ENCODE measurements at regions not wholly inside any gene's neighbourhood (a gene's known extent, or its start where the extent isn't known, plus 50 kb on each side); places are given as distances from the start of the nearest gene placed in this dataset.

DNA sequence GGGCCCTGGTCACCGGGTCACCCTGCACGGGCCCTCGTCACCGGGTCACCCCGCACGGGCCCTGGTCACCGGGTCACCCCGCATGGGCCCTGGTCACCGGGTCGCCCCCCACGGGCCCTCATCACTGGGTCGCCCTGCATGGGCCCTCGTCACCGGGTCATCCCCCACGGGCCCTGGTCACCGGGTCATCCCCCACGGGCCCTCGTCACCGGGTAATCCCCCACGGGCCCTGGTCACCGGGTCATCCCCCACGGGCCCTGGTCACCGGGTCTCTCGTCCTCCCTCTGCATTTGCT, 77.6 kb downstream of the RIPK4 start:
- DNase-seq (ENCODE audit: low read depth in 2 of 2), result no peak

DNA sequence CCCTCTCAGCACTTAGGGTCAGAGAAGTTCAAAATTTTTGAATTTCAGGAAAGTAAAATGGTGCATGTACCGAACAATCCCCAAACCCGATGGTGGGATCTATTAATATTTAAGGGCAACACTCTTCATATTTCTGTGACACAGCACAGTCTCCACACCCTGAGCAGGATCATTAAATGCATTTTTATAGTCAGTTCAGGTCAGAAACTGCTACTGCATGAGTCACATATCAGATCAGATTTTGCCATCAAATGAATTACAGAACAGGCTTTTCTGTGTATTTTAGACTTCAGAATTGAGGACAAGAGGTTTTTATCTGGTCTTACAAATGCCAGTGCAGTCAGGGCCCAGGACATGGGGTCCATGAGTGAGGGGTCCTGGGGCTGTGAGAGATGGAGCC, 79.2 kb downstream of the RIPK4 start:
- no peak for DNase-seq (ENCODE audit: low read depth in 2 of 2)

DNA sequence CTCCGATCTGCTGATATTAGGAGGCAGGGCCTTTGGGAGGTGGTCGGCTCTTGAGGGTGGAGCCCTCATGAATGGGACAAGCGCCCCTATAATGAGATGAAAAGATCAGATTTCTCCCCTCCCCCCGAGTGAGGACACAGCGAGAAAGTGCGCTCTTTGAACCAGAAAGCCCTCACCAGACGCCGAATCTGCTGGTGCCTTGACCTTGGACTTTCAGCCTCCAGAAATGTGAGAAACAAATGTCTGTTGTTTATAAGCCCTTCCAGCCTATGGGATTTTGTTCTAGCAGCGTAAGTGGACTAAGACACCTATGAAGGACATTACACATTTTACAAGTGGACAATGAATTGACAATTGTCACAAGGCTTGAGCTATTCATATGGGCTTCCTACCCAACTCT, 80.2 kb downstream of the RIPK4 start:
- DNase-seq (ENCODE audit: low read depth in 2 of 2), result no peak

DNA sequence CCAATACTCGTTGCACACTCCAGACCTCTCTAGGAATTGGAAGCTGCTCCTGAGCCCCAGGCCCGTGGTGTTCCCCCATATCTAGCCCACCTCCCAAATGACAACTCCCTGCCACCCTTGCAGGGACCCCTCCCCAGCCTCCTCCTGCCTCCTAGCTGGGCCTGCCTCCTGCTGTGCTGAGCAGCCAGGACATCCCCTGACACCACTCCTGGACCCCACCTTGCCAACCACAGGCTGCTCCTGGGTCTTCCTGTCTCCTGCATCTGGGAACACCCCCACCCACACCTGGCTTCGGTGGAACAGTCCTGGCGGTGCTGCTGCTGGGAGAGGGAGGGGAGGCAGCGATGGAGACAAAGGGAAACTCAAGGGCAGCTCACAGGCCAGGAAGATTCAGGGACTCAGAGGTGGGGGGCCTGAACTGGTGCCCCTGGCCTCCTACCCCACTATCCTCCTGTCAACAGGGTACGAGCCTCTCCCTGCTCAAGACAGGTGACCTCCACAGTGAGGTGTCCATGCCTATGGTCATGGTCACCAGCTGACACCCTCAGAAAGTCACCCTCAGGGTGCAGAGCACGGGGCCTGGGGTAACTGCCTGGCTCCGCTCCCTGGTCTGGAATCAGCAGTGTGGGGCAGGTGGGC, 81.2 kb downstream of the RIPK4 start:
- DNase-seq (ENCODE audit: low read depth in 2 of 2), result no peak

DNA sequence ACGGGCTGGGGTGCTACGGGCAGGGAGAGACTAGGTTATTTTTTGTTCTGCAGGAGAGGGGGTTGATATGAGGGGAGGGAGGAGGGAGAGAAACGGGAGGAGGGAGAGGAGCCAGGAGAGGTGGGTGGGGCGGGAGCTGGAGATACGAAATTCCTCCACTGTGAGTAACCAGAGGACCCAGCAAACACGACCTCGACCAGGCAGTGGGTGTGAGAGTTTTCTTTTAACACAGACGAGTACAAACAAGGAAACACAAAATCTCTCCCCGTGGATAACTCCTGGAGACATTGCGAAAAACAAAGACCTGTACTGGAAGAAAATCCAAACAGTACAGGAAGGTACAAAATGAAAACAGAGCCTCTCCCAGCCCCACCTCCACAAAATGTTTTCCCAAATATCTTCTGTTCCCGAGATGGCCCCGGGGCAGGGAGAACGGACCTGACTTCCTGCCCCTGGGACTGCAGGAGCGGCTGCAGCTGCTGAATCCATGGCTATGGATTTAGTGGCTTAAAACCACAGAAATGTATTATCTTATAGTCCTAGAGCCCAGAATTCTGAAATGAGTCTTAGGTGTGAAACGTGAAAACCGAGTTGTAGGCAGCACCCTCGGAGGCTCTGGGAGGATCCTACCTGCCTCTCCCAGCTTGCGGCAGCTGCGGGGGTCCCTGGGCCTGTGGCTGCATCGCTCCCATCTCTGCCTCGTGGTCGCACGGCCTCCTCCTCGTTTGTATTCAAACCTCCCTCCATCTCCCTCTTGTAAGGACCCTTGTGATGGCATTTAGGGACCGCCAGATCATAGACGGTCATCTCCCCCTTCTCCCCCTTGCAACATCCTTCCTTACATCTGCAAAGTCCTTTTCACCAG, 82.2 kb downstream of the RIPK4 start:
- no peak for DNase-seq (ENCODE audit: low read depth in 2 of 2)

DNA sequence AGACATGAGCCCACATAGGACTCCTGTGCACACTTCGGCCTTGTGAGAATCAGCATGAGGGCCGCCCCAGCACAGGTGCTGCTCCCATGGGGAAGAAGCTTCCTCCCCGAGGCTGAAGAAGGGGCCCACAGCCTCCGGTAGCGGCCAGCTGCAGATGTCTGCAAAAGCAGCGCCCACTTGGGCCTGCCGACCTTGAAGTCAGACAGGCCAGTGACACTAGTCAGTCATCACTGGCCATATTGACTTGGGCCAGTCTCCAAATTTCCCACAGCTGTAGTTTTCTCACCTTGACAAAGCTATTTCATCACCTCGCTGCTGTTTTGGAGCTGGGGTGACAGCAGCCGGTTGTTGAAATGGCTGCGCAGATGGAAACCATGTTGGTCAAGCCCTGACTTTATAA, 83.0 kb downstream of the RIPK4 start:
- no peak for DNase-seq (ENCODE audit: low read depth in 2 of 2)

DNA sequence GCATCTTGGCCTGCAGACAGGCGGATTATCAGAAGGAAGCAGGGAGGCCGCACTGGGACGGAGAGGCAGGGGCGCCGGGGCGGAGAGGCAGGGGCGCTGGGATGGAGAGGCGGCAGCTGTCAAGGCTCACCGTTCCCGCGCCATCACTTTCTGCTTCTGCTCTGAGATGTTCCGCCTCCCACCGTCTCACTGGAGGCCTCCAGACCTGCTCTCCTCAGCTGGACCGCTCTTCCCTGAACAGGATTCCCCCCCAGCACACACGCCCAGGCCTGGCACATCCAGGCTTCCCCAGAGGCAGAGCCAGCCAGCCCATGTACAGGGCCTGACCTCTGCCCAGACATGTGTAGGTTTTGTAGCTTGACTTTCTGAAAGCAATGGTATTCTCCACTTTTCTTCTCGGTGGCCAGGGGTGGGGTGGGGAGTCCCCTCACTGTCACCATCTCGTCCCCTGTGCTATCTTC, 84.1 kb downstream of the RIPK4 start:
- no peak for DNase-seq (ENCODE audit: low read depth in 2 of 2)

DNA sequence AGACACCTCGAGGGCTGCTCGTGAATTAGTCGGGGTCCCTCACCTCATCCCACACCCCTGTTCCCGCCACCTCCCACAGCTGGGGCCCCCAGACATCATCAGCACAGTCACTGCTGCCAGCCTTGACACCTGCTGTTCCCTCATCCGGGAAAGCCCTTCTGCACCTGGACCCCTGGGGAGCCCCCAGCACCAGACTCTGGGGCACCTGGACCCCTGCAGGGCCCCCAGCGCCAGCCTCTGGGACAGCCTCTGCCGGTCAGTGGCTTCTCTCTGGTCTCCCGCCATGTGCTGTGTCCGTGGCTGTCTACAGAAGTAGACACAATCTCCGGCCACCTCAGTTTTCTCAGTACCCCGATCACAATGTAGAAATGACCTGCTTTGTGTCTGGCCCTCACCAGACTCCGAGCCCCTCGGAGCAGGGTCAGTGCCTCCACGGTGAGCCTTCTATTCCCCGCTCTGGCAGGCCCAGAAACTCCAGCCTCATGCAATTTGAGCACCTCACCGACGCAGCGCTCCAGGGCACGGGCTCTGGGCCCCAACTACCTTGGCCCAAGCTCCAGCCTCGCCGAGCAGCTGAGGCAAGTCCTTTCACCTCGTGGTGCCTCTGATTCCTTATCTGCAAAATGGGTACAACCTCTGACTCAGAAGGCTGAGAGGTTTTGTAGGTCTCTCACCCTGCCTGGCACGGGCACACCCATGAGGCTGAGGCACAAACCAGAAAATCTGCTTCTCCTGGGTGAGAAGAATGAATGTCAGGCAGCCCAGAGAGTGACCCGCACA, 84.7 kb downstream of the RIPK4 start:
- DNase-seq (ENCODE audit: low read depth in 2 of 2), result no peak

DNA sequence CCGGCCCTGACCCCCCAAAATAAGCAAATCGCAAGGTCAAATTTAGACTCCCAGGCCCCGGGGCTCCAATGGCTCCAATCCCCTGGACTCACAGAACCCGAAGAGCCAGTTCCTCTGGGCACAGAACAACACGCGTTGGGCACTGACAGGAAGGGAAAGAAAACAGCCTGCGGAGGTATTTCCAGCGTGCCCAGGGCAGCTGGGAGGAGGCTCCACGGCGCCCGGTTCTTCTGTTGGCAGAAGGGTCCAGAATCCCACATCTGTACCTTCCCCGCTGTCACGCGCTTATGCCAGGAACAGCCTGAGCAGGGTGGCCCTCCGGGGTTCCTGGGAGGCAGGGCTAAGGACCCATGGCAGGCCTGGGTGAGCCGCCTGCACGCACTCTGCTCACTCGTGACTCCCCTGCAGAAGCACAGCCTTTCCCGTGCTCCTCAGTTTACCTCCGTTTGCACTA, 85.5 kb downstream of the RIPK4 start:
- no peak for DNase-seq (ENCODE audit: low read depth in 2 of 2)

DNA sequence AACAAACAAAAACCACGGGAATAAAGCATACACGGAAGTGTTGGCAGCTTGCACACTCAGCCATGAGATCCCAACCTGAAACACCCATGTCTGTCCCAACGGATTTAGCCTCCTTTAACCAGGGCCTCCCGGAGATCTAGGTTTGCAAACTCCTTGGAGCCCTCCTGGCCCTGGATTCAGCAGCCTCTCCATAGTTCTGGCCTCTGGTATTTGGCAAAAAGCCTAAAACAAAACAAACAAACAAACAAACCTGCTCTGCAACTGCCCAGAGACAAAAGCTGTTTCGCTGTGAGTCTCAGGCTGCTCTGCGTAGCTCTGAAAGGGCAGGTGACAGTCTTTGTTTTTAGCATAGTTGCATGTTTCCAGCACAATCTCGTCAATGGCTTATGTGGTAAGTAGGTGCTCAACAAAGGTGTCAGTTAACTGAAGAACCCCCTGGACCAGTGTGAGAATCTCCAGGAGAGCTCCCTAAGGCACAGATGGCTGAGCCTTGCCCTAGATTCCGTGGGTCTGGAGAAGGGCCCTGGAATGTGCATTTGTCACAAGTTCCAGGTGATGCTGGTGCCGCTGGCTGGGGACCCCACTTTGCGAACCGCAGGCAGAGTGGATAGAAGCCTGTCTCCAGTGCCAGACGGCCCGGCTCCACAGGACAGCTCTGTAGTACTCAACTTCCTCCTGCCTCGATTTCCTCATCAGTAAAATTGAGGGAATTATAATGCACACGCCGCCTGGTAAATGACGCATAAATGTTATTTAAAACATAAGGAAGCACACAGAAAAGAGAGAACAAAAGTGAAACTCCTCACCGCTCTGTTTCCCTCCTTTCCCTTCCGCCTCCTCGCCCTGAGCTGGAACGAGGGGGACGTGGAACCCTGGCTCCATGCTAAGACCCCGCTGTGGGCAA, 86.2 kb downstream of the RIPK4 start:
- DNase-seq (ENCODE audit: low read depth in 2 of 2), result no peak

DNA sequence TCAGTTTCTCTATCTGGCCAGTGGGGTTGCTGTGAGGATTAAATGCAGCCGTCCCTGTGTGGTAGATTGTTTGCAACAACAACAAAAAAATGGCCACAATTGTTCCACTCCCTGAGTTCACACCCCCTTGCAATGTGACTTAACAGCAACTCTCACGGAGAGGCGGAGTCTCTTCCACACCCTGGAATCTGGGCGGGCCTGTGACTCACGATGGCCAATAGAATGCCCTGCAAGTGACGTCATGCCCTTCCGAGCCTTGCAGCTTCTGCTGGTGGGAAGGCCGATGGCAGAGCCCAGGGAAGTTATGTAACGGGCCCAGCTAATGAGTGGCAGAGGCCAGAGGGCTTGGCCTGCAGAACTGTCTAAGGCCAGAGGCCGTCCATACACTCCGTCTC, 87.9 kb downstream of the RIPK4 start:
- DNase-seq (ENCODE audit: low read depth in 2 of 2), result no peak

DNA sequence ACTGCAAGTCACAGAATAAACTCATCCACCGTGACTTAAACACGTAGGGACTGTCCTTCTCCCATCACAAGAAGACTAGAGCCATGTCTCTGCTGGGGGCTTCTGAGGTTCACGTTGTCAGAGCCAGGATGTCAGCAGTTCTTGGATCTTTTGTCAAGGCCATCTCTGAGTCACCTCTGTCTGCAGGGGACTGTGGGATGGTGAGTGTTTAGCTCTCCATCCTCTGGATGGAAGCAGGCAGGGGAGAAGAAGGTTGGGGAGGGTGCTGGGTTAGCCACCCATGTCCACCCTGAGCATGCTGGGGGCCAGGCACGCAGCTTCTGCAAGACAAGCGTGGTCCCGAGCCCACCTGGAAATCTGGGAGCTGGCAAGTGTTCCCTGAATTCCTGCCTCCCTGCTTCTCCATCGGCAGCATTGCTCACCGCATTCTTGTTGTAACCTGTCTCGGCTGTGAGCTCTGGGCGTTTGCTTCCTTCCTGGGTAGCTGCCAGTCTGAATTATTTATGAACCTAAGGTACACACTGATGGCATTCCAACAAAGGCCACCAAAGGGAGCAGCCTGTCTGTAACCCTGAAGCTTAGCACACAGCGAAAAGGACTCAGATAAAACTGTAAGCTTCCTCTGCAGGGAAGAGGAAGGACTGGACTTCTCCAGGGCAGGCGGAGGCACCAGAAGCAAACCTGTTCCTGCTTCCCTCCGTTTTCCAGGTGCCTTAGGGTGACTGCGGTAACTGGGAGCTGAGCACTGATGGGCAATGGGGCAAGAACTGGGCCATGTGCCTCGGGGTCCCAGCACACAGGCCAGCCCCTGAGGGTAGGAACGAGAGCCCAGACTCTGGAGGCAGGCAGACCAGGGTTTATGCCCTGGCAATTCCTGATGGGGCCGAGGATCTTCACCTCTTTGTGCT, 88.6 kb downstream of the RIPK4 start:
- no peak for DNase-seq (ENCODE audit: low read depth in 2 of 2)

DNA sequence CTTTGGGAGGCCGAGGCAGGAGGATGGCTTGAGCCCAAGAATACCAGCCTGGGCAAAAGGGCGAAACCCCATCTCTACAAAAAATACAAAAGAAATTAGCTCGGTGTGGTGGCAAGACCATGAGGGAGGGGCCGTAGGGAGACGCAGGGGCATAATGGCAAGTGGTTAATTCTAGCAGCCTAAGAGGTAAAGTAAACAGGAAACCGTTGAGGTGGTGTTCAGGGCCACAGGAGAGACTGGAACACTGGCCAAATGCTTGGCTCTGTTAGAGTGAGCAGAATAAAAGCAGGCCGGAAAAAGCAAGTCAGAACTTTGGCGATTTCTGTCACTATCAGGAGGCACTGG, 89.2 kb downstream of the RIPK4 start:
- DNase-seq (ENCODE audit: low read depth in 2 of 2), result no peak

DNA sequence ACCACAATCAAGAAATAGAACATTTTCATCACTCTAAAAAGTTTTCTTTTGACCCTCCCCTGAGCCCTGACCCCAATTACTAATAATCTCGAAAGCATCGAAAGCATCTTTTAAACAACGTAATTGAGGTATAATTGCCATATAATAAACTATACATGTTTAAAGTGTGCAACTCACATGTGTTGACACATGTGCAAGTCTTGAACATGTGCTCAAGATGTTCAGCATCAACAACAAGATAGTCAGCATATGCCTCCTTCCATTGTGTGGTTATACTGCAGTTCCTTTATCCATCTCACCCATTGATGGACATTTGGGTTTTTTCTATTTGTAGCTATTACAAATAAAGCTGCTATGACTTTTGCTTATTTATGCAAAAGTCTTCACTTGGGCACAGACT, 90.7 kb downstream of the RIPK4 start:
- no peak for DNase-seq (ENCODE audit: low read depth in 2 of 2)

DNA sequence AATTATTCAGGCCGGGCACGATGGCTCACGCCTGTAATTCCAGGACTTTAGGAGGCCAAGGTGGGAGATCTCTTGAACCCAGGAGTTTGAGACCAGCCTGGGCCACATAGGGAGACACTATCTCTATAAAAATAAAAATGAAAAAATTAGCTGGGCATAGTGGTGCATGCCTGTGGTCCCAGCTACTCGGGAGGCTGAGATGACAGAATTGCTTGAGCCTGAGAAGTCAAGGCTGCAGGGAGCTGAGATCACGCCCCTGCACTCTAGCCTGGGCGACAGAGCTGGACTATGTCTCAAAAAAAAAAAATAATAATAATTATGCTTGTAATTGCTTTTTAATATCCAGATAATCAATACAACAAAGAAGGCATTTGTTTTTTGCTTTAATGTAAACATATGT, 91.3 kb downstream of the RIPK4 start:
- DNase-seq (ENCODE audit: low read depth in 2 of 2), result no peak

DNA sequence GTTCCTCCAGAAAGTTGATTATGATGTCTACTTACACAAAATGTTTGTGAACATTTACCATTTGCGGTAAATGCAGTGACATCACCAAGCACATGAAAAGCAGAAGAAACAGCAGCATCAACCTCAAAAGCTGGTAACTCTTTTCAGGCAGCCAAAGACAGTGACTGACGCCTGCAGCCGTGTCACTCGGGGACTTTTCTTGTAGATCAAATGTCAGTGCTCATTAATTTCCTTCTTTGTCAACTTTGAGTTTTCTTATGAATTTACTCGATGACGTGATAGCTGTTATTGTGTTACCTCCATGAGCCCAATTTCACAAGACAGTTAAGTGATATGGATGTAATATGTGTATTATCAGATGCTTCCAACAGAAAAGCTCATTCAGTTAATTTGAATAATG, 92.5 kb downstream of the RIPK4 start:
- no peak for DNase-seq (ENCODE audit: low read depth in 2 of 2)

DNA sequence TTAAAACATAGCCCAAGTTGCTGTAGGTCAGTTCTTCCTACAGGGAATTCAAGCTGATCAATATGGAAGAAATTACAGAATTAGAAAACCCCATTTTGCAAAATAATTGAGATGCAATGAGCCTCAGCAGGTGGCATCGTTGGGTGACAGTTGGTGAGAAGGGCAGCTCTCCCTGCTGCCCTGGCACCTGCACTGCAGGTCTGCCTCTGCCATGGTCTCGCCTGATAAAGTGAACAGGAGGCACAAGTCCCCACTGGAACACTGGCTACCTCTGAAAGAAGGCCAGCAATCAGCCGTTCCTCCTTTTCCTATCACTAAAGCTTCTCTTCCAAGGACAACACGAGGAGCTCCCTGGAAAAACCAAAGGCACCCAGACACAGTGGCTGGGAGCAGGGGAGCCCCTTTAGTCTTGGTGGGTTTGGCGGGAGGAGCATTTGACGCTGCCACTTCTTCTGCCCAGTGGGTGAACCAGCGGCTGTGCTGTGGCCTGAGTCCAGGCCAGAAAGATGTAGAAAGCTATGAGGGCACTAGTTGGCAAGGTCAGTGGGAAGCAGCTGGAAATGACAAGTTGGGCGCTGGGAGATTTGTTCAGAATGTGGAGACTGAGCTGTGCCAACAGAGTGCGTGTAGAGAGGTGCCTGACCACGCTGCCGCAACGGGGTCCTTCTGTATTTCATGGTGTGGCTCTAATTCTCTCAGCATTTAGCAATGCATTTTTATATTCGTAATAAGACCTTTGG, 93.1 kb downstream of the RIPK4 start:
- no peak for DNase-seq (ENCODE audit: low read depth in 2 of 2)

DNA sequence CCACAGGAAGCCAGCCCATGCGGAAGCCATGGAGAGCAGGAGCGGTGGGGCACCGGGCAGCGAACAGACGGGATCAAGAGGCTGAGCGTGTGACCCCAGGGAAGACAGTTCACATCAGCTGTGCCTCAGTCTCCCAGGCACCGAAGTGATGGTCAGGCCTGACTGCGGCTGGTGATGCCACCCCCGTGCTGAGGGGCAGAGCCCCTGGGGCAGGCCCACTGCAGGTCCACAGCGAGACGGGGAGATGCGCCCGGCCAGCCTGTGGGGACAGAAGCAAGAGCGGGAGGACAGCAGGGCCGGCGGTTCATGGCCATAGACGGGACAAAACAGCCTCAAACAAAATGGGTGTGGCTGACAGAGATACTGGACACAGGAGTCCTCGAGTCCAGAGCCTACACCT, 93.8 kb downstream of the RIPK4 start:
- DNase-seq (ENCODE audit: low read depth in 2 of 2), result no peak

DNA sequence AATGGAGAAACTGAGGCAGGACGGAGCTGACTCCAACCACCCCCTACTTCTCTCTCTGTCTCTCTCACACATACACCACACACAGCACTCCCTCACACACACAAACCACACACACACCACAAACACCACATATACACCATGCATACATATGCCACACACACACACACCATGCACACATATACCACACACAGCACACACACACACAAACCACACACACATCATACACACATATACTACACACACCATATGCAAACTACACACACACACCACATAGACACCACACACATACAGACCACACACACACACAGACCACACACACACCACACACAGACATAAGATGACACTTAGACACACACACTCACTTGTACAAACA, 94.3 kb downstream of the RIPK4 start:
- no peak for DNase-seq (ENCODE audit: low read depth in 2 of 2)

DNA sequence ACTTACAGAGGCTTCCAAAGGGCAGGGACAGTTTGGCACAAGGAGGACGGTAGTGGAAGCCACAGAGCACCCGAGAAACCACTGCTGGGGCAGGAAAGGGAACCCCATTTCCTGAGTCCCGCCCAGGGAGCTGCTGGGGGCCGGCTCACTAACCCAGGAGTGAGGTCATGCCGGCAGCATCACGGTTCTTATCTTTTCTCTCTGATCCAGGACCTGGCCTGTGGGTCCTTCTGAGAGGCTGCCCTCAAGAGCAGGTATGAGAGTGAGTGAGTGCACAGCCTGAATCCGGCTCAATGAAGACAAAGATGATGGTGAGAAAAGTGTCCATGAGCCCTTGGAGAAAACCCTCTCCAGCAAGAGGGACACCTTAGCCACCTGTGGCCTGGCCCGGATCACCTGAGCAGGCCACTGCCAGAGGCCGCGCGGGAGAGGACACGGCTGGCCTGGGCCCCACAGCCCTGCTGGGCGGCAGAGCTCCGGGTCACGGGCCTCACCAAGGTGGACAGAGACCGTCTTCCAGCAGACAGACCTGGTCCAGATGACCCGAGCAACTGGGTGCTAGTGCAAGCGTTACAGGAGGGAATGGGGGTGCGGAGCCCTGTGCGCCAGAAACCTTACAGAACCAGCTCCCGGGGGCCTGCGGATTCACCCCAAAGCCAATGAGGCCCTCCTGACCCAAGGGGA, 94.9 kb downstream of the RIPK4 start:
- DNase-seq (ENCODE audit: low read depth in 2 of 2), result no peak

Measured in activated CD4-positive, alpha-beta T cell treated with anti-CD3 and anti-CD28 coated beads for 24 hours (primary cell).